Astrocyte (in vitro differentiated cells and primary cell): ENCODE measurements at regions not wholly inside any gene's neighbourhood (a gene's known extent, or its start where the extent isn't known, plus 50 kb on each side); places are given as distances from the start of the nearest gene placed in this dataset.

Experiments
- DNase-seq: peaks from one replicate; pipeline ENCODE4 v3.0.0-alpha.2; 2010; ENCODE audit warnings: low read depth
- FAIRE-seq: peaks from 2 replicates; lab custom pipeline; 2011; peaks lifted over from hg19 to GRCh38; lab: Jason Lieb, UNC
- H2AFZ ChIP-seq: 2 replicates; pipeline ENCODE4 v1.6.0; 2012; ENCODE audit warnings: low read depth, low read length, inconsistent platforms
- H3K27ac ChIP-seq: 2 replicates; pipeline ENCODE4 v1.5.1; 2011; ENCODE audit warnings: low read depth, low read length, inconsistent platforms
- H3K27me3 ChIP-seq: 2 replicates; pipeline ENCODE4 v1.6.0; 2011; ENCODE audit warnings: low read length, inconsistent platforms; ENCODE audit not compliant: insufficient read depth
- H3K36me3 ChIP-seq: 2 replicates; pipeline ENCODE4 v1.5.1; 2011; ENCODE audit warnings: low read length, inconsistent platforms; ENCODE audit not compliant: insufficient read depth
- H3K4me1 ChIP-seq: 2 replicates; pipeline ENCODE4 v1.5.1; 2011; ENCODE audit warnings: low read length, inconsistent platforms; ENCODE audit not compliant: insufficient read depth
- H3K4me2 ChIP-seq: 2 replicates; pipeline ENCODE4 v1.6.0; 2012; ENCODE audit warnings: low read length, inconsistent platforms
- H3K4me3 ChIP-seq: 2 replicates; pipeline ENCODE4 v1.5.1; 2011; ENCODE audit warnings: low read depth, mild to moderate bottlenecking, low read length, inconsistent platforms; ENCODE audit not compliant: insufficient read depth
- H3K79me2 ChIP-seq: 2 replicates; pipeline ENCODE4 v1.6.0; 2012; ENCODE audit warnings: mild to moderate bottlenecking, low read length, inconsistent platforms; ENCODE audit not compliant: insufficient read depth
- H3K9ac ChIP-seq: 2 replicates; pipeline ENCODE4 v1.6.0; 2012; ENCODE audit warnings: mild to moderate bottlenecking, low read length, inconsistent platforms
- H3K9me3 ChIP-seq: 2 replicates; pipeline ENCODE4 v1.5.1; 2012; ENCODE audit warnings: low read depth, mild to moderate bottlenecking, low read length, inconsistent platforms; ENCODE audit not compliant: insufficient read depth
- H4K20me1 ChIP-seq: 2 replicates; pipeline ENCODE4 v1.6.0; 2012; ENCODE audit warnings: low read length, inconsistent platforms; ENCODE audit not compliant: insufficient read depth
- H3K27ac Mint-ChIP-seq: one replicate; pipeline ENCODE4 v1.8.0; 2021; ENCODE audit warnings: mild to moderate bottlenecking, mixed read lengths; ENCODE audit not compliant: unreplicated experiment
- H3K27me3 Mint-ChIP-seq: one replicate; pipeline ENCODE4 v1.8.0; 2021; ENCODE audit warnings: low read depth, mixed read lengths; ENCODE audit not compliant: unreplicated experiment
- H3K36me3 Mint-ChIP-seq: one replicate; pipeline ENCODE4 v1.8.0; 2021; ENCODE audit warnings: low read depth, mixed read lengths; ENCODE audit not compliant: unreplicated experiment
- H3K4me1 Mint-ChIP-seq: one replicate; pipeline ENCODE4 v1.8.0; 2021; ENCODE audit warnings: low read depth, mixed read lengths; ENCODE audit not compliant: unreplicated experiment
- H3K4me3 Mint-ChIP-seq: one replicate; pipeline ENCODE4 v1.8.0; 2021; ENCODE audit warnings: mild to moderate bottlenecking, moderate library complexity, mixed read lengths; ENCODE audit not compliant: unreplicated experiment
- H3K9me3 Mint-ChIP-seq: one replicate; pipeline ENCODE4 v1.8.0; 2021; ENCODE audit warnings: mild to moderate bottlenecking, mixed read lengths; ENCODE audit not compliant: unreplicated experiment
- EZH2 ChIP-seq: IDR thresholded peaks from 2 replicates; pipeline ENCODE4 v1.6.1; 2012; ENCODE audit warnings: mild to moderate bottlenecking, low read length, inconsistent platforms; ENCODE audit not compliant: insufficient read depth
- TF ChIP-seq, protein P1 (sequence below): IDR thresholded peaks from 2 replicates; pipeline ENCODE4 v1.5.1; 2011; ENCODE audit warnings: low read depth, mild to moderate bottlenecking, inconsistent platforms, low read length, moderate library complexity; ENCODE audit not compliant: insufficient read depth

- H3K4me1 ChIP-seq = no peaks in the 10 kb centered on the region
- no peak overlapping the region for H3K9ac ChIP-seq
- Mint-ChIP-seq H3K9me3 (no peaks in the 10 kb centered on the region), H3K27me3 (peaks cover 24% of the 10 kb centered on the region), H3K4me1 (no peaks in the 10 kb centered on the region), H3K36me3 (no peaks in the 10 kb centered on the region), H3K4me3 (no peak overlapping the region), H3K27ac (no peak overlapping the region)
- no peak for TF ChIP-seq EZH2
- TF ChIP-seq, protein P1, sequence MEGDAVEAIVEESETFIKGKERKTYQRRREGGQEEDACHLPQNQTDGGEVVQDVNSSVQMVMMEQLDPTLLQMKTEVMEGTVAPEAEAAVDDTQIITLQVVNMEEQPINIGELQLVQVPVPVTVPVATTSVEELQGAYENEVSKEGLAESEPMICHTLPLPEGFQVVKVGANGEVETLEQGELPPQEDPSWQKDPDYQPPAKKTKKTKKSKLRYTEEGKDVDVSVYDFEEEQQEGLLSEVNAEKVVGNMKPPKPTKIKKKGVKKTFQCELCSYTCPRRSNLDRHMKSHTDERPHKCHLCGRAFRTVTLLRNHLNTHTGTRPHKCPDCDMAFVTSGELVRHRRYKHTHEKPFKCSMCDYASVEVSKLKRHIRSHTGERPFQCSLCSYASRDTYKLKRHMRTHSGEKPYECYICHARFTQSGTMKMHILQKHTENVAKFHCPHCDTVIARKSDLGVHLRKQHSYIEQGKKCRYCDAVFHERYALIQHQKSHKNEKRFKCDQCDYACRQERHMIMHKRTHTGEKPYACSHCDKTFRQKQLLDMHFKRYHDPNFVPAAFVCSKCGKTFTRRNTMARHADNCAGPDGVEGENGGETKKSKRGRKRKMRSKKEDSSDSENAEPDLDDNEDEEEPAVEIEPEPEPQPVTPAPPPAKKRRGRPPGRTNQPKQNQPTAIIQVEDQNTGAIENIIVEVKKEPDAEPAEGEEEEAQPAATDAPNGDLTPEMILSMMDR = no peak
- no peaks in the 10 kb centered on the region for H4K20me1 ChIP-seq
- H3K36me3 ChIP-seq = no peaks in the 10 kb centered on the region
- H3K4me3 ChIP-seq = no peak overlapping the region
- H2AFZ ChIP-seq = no peak overlapping the region
- DNase-seq (no peak), FAIRE-seq (no peak)
- no peaks in the 10 kb centered on the region for H3K27me3 ChIP-seq
- H3K79me2 ChIP-seq = no peaks in the 10 kb centered on the region
- no peak overlapping the region for H3K27ac ChIP-seq
- no peaks in the 10 kb centered on the region for H3K9me3 ChIP-seq
- H3K4me2 ChIP-seq = no peak overlapping the region
Observed at GRCh38 chr16:13795131-13795530, 124.8 kb upstream of the ERCC4 start.

- no peak overlapping the region for H2AFZ ChIP-seq
- H3K27ac Mint-ChIP-seq = no peak overlapping the region
- no peak overlapping the region for H3K4me3 Mint-ChIP-seq
- no peak overlapping the region for H3K27ac ChIP-seq
- DNase-seq (no peak), FAIRE-seq (no peak)
- no peaks in the 10 kb centered on the region for H3K79me2 ChIP-seq
- H3K9ac ChIP-seq = no peak overlapping the region
- H3K36me3 ChIP-seq = no peaks in the 10 kb centered on the region
- H3K36me3 Mint-ChIP-seq = no peaks in the 10 kb centered on the region
- peaks cover 5% of the 10 kb centered on the region for H3K9me3 ChIP-seq
- no peak for TF ChIP-seq EZH2
- TF ChIP-seq, protein P1 = no peak
- H3K4me1 ChIP-seq = no peaks in the 10 kb centered on the region
- peaks cover 36% of the 10 kb centered on the region for H3K27me3 Mint-ChIP-seq
- H4K20me1 ChIP-seq = no peaks in the 10 kb centered on the region
- no peak overlapping the region for H3K4me3 ChIP-seq
- H3K4me2 ChIP-seq = no peak overlapping the region
- no peaks in the 10 kb centered on the region for H3K27me3 ChIP-seq
- no peaks in the 10 kb centered on the region for H3K4me1 Mint-ChIP-seq
- H3K9me3 Mint-ChIP-seq = no peaks in the 10 kb centered on the region
Observed at GRCh38 chr16:13797718-13798117, 122.2 kb upstream of the ERCC4 start.

GRCh38 chr16:13798211-13798610, 121.7 kb upstream of the ERCC4 start:
- TF ChIP-seq, protein P1 = no peak
- no peak for TF ChIP-seq EZH2
- Histone ChIP-seq H3K27me3 (no peaks in the 10 kb centered on the region), H3K9ac (no peak overlapping the region), H3K9me3 (peaks cover 5% of the 10 kb centered on the region), H3K27ac (no peak overlapping the region), H2AFZ (no peak overlapping the region), H3K4me1 (no peaks in the 10 kb centered on the region), H3K4me2 (no peak overlapping the region), H4K20me1 (no peaks in the 10 kb centered on the region), H3K36me3 (no peaks in the 10 kb centered on the region), H3K79me2 (no peaks in the 10 kb centered on the region), H3K4me3 (no peak overlapping the region)
- DNase-seq (no peak), FAIRE-seq (no peak)
- H3K9me3 Mint-ChIP-seq = no peaks in the 10 kb centered on the region
- H3K36me3 Mint-ChIP-seq = no peaks in the 10 kb centered on the region
- no peak overlapping the region for H3K4me3 Mint-ChIP-seq
- H3K27me3 Mint-ChIP-seq = peaks cover 36% of the 10 kb centered on the region
- no peaks in the 10 kb centered on the region for H3K4me1 Mint-ChIP-seq
- H3K27ac Mint-ChIP-seq = no peak overlapping the region
